Osteoblast (primary cell): ENCODE measurements at regions not wholly inside any gene's neighbourhood (a gene's known extent, or its start where the extent isn't known, plus 50 kb on each side); places are given as distances from the start of the nearest gene placed in this dataset.

Experiments
- DNase-seq: peaks from one replicate; pipeline ENCODE4 v3.0.0; 2011; ENCODE audit warnings: low spot score, mixed read lengths; ENCODE audit not compliant: insufficient read length; ENCODE audit errors: missing footprints
- H2AFZ ChIP-seq: 2 replicates; pipeline ENCODE4 v1.6.0; 2011; ENCODE audit warnings: mild to moderate bottlenecking, low read length
- H3K27ac ChIP-seq: 2 replicates; pipeline ENCODE4 v1.5.1; 2011; ENCODE audit warnings: mild to moderate bottlenecking, low read depth, low read length, moderate library complexity
- H3K27me3 ChIP-seq: 2 replicates; pipeline ENCODE4 v1.6.0; 2012; ENCODE audit warnings: mild to moderate bottlenecking, control low read depth, inconsistent platforms, low read length, moderate library complexity; ENCODE audit not compliant: insufficient read depth
- H3K36me3 ChIP-seq: 2 replicates; pipeline ENCODE4 v1.5.1; 2011; ENCODE audit warnings: mild to moderate bottlenecking, low read length, control low read depth, moderate library complexity; ENCODE audit not compliant: insufficient read depth
- H3K4me1 ChIP-seq: 2 replicates; pipeline ENCODE4 v1.5.1; 2011; ENCODE audit warnings: mild to moderate bottlenecking, low read length, control low read depth, moderate library complexity; ENCODE audit not compliant: insufficient read depth
- H3K4me2 ChIP-seq: 2 replicates; pipeline ENCODE4 v1.6.0; 2011; ENCODE audit warnings: mild to moderate bottlenecking, low read length; ENCODE audit not compliant: insufficient read depth
- H3K4me3 ChIP-seq: fragments of 200-600 bp; sonication (generic); 3 replicates; pipeline ENCODE4 v1.5.1; 2012; ENCODE audit warnings: mild to moderate bottlenecking, low read length, inconsistent platforms; ENCODE audit not compliant: insufficient read depth
- H3K79me2 ChIP-seq: 2 replicates; pipeline ENCODE4 v1.6.0; 2012; ENCODE audit warnings: mild to moderate bottlenecking, low read length, control low read depth, inconsistent platforms; ENCODE audit not compliant: insufficient read depth
- H3K9me3 ChIP-seq: 2 replicates; pipeline ENCODE4 v1.5.1; 2011; ENCODE audit warnings: low read depth, low read length, control low read depth
- H4K20me1 ChIP-seq: 2 replicates; pipeline ENCODE4 v1.6.0; 2012; ENCODE audit warnings: mild to moderate bottlenecking, low read length, control low read depth; ENCODE audit not compliant: insufficient read depth
- CTCF ChIP-seq: IDR thresholded peaks from 2 replicates; pipeline ENCODE4 v1.5.1; 2011; ENCODE audit warnings: mild to moderate bottlenecking, low read depth, low read length, moderate library complexity; ENCODE audit errors: extremely low read depth

- TF ChIP-seq CTCF, result no peak
- Histone ChIP-seq H3K4me1 (no peaks in the 10 kb centered on the region), H3K79me2 (no peaks in the 10 kb centered on the region), H3K27me3 (peaks cover 51% of the 10 kb centered on the region), H3K4me3 (no peak overlapping the region), H3K4me2 (no peak overlapping the region), H3K9me3 (no peaks in the 10 kb centered on the region), H2AFZ (no peak overlapping the region), H4K20me1 (no peaks in the 10 kb centered on the region), H3K27ac (no peak overlapping the region), H3K36me3 (no peaks in the 10 kb centered on the region)
- peak; percentile 91 for DNase-seq
These were observed 132.6 kb downstream of the MRPL36 start for GRCh38 chr5:1666812-1667588.

DNA sequence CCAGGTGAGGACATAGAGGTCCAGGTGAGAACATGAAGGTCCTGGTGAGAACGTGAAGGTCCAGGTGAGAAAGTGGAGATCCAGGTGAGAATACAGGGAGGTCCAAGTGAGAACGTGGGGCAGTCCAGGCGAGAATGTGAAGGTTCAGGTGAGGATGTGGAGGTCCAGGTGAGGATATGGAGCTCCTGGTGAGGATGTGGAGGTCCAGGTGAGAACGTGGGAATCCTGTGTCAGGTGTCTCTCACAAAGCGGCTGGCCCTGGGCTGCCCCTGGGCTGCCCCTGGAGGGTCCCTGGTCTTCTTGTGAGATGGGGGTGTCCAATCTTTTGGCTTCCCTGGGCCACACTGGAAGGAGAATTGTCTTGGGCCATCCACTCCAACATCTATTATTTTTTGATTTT, 133.4 kb downstream of the MRPL36 start:
- H4K20me1 ChIP-seq, result no peaks in the 10 kb centered on the region
- no peaks in the 10 kb centered on the region for H3K79me2 ChIP-seq
- no peaks in the 10 kb centered on the region for H3K9me3 ChIP-seq
- no peak for TF ChIP-seq CTCF
- no peaks in the 10 kb centered on the region for H3K36me3 ChIP-seq
- no peak overlapping the region for H2AFZ ChIP-seq
- H3K4me2 ChIP-seq, result no peak overlapping the region
- H3K27ac ChIP-seq, result no peak overlapping the region
- DNase-seq, result peak; percentile 51
- H3K4me3 ChIP-seq, result no peak overlapping the region
- H3K4me1 ChIP-seq, result no peaks in the 10 kb centered on the region
- peaks cover 44% of the 10 kb centered on the region for H3K27me3 ChIP-seq

- no peaks in the 10 kb centered on the region for H3K9me3 ChIP-seq
- H3K4me2 ChIP-seq, result no peak overlapping the region
- no peaks in the 10 kb centered on the region for H3K79me2 ChIP-seq
- peak; percentile 58 for DNase-seq
- no peak overlapping the region for H3K4me3 ChIP-seq
- no peaks in the 10 kb centered on the region for H3K36me3 ChIP-seq
- H2AFZ ChIP-seq, result no peak overlapping the region
- no peak for TF ChIP-seq CTCF
- no peaks in the 10 kb centered on the region for H3K4me1 ChIP-seq
- H4K20me1 ChIP-seq, result no peaks in the 10 kb centered on the region
- peaks cover 43% of the 10 kb centered on the region for H3K27me3 ChIP-seq
- H3K27ac ChIP-seq, result no peak overlapping the region
These were observed 133.8 kb downstream of the MRPL36 start for GRCh38 chr5:1665803-1666202.

GRCh38 chr5:1665231-1665630, 134.4 kb downstream of the MRPL36 start:
- Histone ChIP-seq H3K9me3 (no peaks in the 10 kb centered on the region), H3K79me2 (no peaks in the 10 kb centered on the region), H2AFZ (no peak overlapping the region), H4K20me1 (no peaks in the 10 kb centered on the region), H3K27ac (no peak overlapping the region), H3K4me3 (no peak overlapping the region), H3K27me3 (peaks cover 46% of the 10 kb centered on the region), H3K4me2 (no peak overlapping the region), H3K36me3 (no peaks in the 10 kb centered on the region), H3K4me1 (no peaks in the 10 kb centered on the region)
- TF ChIP-seq CTCF, result no peak
- peak; percentile 63 for DNase-seq
